ENCODE measurements at regions not wholly inside any gene's neighbourhood (a gene's known extent, or its start where the extent isn't known, plus 50 kb on each side); places are given as distances from the start of the nearest gene placed in this dataset.
"Not testable (repeated sequence)": the region's sequence is repeated elsewhere in the genome, so short reads cannot be mapped to it uniquely, and the experiment has no call there.

DNA sequence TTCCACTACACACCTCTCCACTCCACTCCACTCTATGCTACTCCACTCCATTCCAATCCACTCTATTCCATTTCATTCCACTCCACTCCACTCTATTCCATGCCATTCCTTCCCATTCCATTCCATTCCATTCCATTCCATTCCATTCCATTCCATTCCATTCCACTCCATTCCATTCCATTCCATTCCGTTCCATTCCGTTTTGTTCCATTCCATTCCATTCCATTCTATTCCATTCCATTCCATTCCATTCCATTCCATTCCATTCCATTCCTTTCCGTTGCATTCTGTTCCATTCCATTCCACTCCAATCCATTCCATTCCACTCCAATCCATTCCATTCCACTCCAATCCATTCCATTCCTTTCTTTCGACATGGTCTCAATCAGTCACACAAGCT is 1121.1 kb downstream of the TSPY10 start:
- TF ChIP-seq, protein P1, sequence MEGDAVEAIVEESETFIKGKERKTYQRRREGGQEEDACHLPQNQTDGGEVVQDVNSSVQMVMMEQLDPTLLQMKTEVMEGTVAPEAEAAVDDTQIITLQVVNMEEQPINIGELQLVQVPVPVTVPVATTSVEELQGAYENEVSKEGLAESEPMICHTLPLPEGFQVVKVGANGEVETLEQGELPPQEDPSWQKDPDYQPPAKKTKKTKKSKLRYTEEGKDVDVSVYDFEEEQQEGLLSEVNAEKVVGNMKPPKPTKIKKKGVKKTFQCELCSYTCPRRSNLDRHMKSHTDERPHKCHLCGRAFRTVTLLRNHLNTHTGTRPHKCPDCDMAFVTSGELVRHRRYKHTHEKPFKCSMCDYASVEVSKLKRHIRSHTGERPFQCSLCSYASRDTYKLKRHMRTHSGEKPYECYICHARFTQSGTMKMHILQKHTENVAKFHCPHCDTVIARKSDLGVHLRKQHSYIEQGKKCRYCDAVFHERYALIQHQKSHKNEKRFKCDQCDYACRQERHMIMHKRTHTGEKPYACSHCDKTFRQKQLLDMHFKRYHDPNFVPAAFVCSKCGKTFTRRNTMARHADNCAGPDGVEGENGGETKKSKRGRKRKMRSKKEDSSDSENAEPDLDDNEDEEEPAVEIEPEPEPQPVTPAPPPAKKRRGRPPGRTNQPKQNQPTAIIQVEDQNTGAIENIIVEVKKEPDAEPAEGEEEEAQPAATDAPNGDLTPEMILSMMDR (IDR thresholded peaks at IDR 0.05), result not testable (repeated sequence)
- not testable (repeated sequence) for TF ChIP-seq EP300 (IDR thresholded peaks at IDR 0.05)
